ENCODE measurements at regions not wholly inside any gene's neighbourhood (a gene's known extent, or its start where the extent isn't known, plus 50 kb on each side); places are given as distances from the start of the nearest gene placed in this dataset.

DNA sequence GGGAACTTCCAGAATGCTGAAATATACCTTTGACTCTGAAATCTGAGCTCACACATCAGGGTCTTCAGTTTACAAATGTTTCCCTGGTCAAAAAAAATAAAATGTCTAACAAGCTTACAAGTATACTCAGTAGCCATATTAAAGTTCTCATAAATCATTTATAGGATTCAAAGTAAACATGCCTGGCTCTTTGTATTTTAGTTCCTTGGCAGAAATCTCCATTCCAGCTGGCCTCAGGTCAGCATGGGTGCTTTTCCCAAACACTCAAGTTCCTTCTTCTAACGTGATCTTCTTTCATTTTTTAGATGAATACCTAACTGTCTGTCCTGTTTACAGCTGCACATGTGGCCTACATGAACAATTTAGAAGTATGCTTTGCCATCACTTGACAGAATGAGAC is 263.2 kb downstream of the GAS1 start:
- no peak for ATAC-seq
- no peak for TF ChIP-seq ZFP30 (CRISPR knock-in tag; IDR thresholded peaks at IDR 0.05)
- TF ChIP-seq ESRRG (CRISPR knock-in tag; IDR thresholded peaks at IDR 0.05), result no peak
- no peak for TF ChIP-seq ZNF8 (CRISPR knock-in tag; IDR thresholded peaks at IDR 0.05)

DNA sequence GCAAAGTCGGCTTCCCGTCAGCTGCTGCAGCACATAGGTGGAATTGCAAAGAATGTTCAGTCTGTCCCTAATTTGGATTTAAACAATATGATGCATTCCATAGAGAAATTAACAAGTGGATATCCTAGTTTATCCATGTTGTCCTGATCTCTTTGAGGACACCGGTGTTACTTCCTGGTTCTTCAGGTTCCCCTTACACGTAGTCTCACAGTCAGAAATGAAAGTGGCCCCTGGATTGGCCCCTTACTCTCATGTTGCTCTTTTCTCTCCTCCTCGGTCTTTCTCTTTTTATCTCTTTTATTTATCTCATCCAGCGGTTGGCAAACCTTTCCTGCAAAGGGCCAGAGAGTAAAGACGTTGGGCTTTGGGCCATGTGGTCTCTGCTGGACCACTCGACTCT is 265.1 kb downstream of the GAS1 start:
- TF ChIP-seq TCF4 (CRISPR knock-in tag; IDR thresholded peaks at IDR 0.05; ENCODE audit: borderline replicate concordance), result no peak
- TF ChIP-seq ZNF565 (CRISPR knock-in tag; conservative IDR thresholded peaks at IDR 0.05; ENCODE audit: low read depth), result no peak
- no peak for TF ChIP-seq GLIS3 (CRISPR knock-in tag; IDR thresholded peaks at IDR 0.05)
- TF ChIP-seq, protein P1, sequence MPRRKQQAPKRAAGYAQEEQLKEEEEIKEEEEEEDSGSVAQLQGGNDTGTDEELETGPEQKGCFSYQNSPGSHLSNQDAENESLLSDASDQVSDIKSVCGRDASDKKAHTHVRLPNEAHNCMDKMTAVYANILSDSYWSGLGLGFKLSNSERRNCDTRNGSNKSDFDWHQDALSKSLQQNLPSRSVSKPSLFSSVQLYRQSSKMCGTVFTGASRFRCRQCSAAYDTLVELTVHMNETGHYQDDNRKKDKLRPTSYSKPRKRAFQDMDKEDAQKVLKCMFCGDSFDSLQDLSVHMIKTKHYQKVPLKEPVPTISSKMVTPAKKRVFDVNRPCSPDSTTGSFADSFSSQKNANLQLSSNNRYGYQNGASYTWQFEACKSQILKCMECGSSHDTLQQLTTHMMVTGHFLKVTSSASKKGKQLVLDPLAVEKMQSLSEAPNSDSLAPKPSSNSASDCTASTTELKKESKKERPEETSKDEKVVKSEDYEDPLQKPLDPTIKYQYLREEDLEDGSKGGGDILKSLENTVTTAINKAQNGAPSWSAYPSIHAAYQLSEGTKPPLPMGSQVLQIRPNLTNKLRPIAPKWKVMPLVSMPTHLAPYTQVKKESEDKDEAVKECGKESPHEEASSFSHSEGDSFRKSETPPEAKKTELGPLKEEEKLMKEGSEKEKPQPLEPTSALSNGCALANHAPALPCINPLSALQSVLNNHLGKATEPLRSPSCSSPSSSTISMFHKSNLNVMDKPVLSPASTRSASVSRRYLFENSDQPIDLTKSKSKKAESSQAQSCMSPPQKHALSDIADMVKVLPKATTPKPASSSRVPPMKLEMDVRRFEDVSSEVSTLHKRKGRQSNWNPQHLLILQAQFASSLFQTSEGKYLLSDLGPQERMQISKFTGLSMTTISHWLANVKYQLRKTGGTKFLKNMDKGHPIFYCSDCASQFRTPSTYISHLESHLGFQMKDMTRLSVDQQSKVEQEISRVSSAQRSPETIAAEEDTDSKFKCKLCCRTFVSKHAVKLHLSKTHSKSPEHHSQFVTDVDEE (CRISPR knock-in tag; IDR thresholded peaks at IDR 0.05), result no peak
- TF ChIP-seq RARB (CRISPR knock-in tag; IDR thresholded peaks at IDR 0.05), result no peak
- TF ChIP-seq CSDC2 (CRISPR knock-in tag; IDR thresholded peaks at IDR 0.05), result no peak
- no peak for TF ChIP-seq OSR1 (CRISPR knock-in tag; IDR thresholded peaks at IDR 0.05)
- no peak for TF ChIP-seq SNAI2 (CRISPR knock-in tag; IDR thresholded peaks at IDR 0.05)
- no peak for ATAC-seq

DNA sequence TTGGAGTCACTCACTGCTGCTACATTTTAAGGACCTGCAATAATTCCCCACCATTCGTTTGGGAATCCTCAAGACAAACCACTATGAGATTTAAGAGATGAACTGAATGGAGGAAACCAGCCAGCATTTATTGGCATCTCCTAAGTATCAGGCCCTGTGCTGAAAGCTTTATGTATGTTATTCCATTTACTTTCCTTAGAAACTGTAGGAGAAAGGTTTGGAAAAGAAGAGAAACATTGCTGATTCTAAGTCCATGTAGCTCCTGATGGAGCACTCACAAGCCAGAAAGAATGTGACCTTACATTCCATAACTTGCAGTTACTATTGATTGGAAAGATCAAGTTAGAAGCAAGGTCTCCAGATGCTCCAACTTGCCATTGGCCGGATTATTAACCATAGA is 267.4 kb downstream of the GAS1 start:
- TF ChIP-seq ZNF70 (CRISPR knock-in tag; IDR thresholded peaks at IDR 0.05) (no peak), CSDC2 (CRISPR knock-in tag; IDR thresholded peaks at IDR 0.05) (no peak), PPARA (CRISPR knock-in tag; IDR thresholded peaks at IDR 0.05; ENCODE audit: borderline replicate concordance) (no peak)
- ATAC-seq, result no peak

DNA sequence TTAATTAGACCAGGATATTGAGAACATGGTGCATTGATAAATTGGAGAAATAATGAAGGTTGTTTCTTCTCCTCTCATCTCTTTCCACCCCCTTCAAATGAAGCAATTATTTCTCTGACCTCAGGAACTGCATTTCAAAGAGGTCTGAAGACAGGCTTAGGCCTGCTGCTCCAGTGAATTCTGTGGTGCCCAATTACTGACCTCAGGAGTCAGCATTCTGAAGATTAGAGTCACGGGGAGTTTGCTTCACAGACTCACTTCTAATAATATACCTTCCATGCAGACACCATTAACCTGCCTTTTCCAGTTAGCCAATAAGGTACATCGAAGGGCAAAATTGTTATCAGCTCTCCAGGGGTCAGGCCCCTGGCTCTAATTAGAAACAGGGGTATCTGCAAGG is 270.9 kb downstream of the GAS1 start:
- no peak for ATAC-seq
- TF ChIP-seq OSR1 (CRISPR knock-in tag; IDR thresholded peaks at IDR 0.05) (no peak), BACH2 (CRISPR knock-in tag; IDR thresholded peaks at IDR 0.05; ENCODE audit: borderline replicate concordance) (no peak), ZNF70 (CRISPR knock-in tag; IDR thresholded peaks at IDR 0.05) (no peak), TOX (CRISPR knock-in tag; IDR thresholded peaks at IDR 0.05; ENCODE audit: borderline replicate concordance) (no peak), ZFP30 (CRISPR knock-in tag; IDR thresholded peaks at IDR 0.05) (no peak), RARB (CRISPR knock-in tag; IDR thresholded peaks at IDR 0.05) (no peak), ESRRG (CRISPR knock-in tag; IDR thresholded peaks at IDR 0.05) (no peak), ZNF8 (CRISPR knock-in tag; IDR thresholded peaks at IDR 0.05) (no peak), GLIS3 (CRISPR knock-in tag; IDR thresholded peaks at IDR 0.05) (no peak), ARNTL (CRISPR knock-in tag; IDR thresholded peaks at IDR 0.05; ENCODE audit: borderline replicate concordance, low read depth) (no peak), ISL1 (CRISPR knock-in tag; IDR thresholded peaks at IDR 0.05) (no peak)
- TF ChIP-seq, protein P2, sequence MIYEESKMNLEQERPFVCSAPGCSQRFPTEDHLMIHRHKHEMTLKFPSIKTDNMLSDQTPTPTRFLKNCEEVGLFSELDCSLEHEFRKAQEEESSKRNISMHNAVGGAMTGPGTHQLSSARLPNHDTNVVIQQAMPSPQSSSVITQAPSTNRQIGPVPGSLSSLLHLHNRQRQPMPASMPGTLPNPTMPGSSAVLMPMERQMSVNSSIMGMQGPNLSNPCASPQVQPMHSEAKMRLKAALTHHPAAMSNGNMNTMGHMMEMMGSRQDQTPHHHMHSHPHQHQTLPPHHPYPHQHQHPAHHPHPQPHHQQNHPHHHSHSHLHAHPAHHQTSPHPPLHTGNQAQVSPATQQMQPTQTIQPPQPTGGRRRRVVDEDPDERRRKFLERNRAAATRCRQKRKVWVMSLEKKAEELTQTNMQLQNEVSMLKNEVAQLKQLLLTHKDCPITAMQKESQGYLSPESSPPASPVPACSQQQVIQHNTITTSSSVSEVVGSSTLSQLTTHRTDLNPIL (CRISPR knock-in tag; IDR thresholded peaks at IDR 0.05; ENCODE audit: low read depth), result no peak
- TF ChIP-seq, protein P1 (CRISPR knock-in tag; IDR thresholded peaks at IDR 0.05), result no peak
- TF ChIP-seq, protein P3, sequence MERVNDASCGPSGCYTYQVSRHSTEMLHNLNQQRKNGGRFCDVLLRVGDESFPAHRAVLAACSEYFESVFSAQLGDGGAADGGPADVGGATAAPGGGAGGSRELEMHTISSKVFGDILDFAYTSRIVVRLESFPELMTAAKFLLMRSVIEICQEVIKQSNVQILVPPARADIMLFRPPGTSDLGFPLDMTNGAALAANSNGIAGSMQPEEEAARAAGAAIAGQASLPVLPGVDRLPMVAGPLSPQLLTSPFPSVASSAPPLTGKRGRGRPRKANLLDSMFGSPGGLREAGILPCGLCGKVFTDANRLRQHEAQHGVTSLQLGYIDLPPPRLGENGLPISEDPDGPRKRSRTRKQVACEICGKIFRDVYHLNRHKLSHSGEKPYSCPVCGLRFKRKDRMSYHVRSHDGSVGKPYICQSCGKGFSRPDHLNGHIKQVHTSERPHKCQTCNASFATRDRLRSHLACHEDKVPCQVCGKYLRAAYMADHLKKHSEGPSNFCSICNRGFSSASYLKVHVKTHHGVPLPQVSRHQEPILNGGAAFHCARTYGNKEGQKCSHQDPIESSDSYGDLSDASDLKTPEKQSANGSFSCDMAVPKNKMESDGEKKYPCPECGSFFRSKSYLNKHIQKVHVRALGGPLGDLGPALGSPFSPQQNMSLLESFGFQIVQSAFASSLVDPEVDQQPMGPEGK (CRISPR knock-in tag; IDR thresholded peaks at IDR 0.05; ENCODE audit: borderline replicate concordance), result no peak
